Lower leg skin (tissue), 3 donors: ENCODE measurements at regions not wholly inside any gene's neighbourhood (a gene's known extent, or its start where the extent isn't known, plus 50 kb on each side); places are given as distances from the start of the nearest gene placed in this dataset.

Source experiments
- POLR2A ChIP-seq, 2 donors: fragments of 450-650 bp; IDR thresholded peaks; one replicate each; pipeline ENCODE4 v1.6.1; 2016 to 2017; ENCODE audit warnings: antibody characterized with exemption in 2 of 2, mild to moderate bottlenecking in 1 of 2, moderate library complexity in 1 of 2
- TF ChIP-seq, protein P1 (sequence below), 3 donors: fragments of 450-650 bp; IDR thresholded peaks; one replicate each; pipeline ENCODE4 v1.5.1; 2016; ENCODE audit warnings: antibody characterized with exemption in 3 of 3, mild to moderate bottlenecking in 3 of 3, moderate library complexity in 2 of 3

GRCh38 chr17:22102177-22102576 is 409.9 kb downstream of the KCNJ18 start:
- TF ChIP-seq, protein P1, sequence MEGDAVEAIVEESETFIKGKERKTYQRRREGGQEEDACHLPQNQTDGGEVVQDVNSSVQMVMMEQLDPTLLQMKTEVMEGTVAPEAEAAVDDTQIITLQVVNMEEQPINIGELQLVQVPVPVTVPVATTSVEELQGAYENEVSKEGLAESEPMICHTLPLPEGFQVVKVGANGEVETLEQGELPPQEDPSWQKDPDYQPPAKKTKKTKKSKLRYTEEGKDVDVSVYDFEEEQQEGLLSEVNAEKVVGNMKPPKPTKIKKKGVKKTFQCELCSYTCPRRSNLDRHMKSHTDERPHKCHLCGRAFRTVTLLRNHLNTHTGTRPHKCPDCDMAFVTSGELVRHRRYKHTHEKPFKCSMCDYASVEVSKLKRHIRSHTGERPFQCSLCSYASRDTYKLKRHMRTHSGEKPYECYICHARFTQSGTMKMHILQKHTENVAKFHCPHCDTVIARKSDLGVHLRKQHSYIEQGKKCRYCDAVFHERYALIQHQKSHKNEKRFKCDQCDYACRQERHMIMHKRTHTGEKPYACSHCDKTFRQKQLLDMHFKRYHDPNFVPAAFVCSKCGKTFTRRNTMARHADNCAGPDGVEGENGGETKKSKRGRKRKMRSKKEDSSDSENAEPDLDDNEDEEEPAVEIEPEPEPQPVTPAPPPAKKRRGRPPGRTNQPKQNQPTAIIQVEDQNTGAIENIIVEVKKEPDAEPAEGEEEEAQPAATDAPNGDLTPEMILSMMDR (IDR thresholded peaks at IDR 0.05), result no peak
- TF ChIP-seq POLR2A (IDR thresholded peaks at IDR 0.05), result no peak
